NT2/D1 (cell line): ENCODE measurements at regions not wholly inside any gene's neighbourhood (a gene's known extent, or its start where the extent isn't known, plus 50 kb on each side); places are given as distances from the start of the nearest gene placed in this dataset.

Source experiments
- SUZ12 ChIP-seq: IDR thresholded peaks from 2 replicates; pipeline ENCODE4 v1.6.1; 2011; ENCODE audit not compliant: insufficient read length, insufficient read depth; ENCODE audit errors: extremely low read depth
- YY1 ChIP-seq: IDR thresholded peaks from 2 replicates; pipeline ENCODE4 v1.6.1; 2011; ENCODE audit not compliant: insufficient read length, insufficient read depth

DNA sequence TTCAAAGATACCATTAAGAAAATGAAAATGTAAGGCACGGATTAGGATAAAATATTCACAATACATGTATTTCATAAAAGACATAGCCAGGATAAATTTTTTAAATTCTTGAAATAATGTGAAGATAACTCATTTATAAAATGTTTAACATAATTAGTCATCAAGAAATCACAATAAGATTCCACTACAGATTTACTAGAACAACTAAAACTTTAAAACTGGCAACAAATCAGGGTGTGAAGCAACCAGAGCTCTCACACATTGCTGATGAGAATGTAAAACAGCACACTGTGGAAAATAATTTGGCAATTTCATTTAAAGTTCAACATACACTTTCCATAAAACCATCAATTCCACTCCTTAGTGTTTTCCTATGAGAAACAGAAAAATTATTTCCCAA is 89.6 kb upstream of the UBE2E3 start:
- no peak for TF ChIP-seq YY1
- TF ChIP-seq SUZ12 = no peak
